ENCODE measurements at regions not wholly inside any gene's neighbourhood (a gene's known extent, or its start where the extent isn't known, plus 50 kb on each side); places are given as distances from the start of the nearest gene placed in this dataset.

- ChIA-PET POLR2A (ENCODE audit: partially characterized antibody) (no interaction called here), CTCF (ENCODE audit: partially characterized antibody) (no interaction called here)
- Histone ChIP-seq H3K36me3 (ENCODE audit: control insufficient read depth in 2 of 4, insufficient read depth in 4 of 4, low read length in 3 of 4) (no peaks in the 10 kb centered on the region), H2BK20ac (ENCODE audit: low read length) (no peak overlapping the region), H3K27ac (ENCODE audit: low read depth, low read length) (no peak overlapping the region), H2BK15ac (ENCODE audit: low read length) (no peak overlapping the region), H2AK5ac (ENCODE audit: low read depth, low read length) (no peak overlapping the region), H3K4me1 (replicated peaks in 1 of 4; ENCODE audit: control insufficient read depth in 3 of 4, insufficient read depth in 4 of 4, low read length in 3 of 4) (peaks cover 0 to 5% (median 2%) of the 10 kb centered on the region in 4 experiments; a peak in 2 of 7 replicates), H2BK120ac (replicated peaks; ENCODE audit: low read depth, low read length) (no peak overlapping the region), H3K79me1 (ENCODE audit: low read depth, low read length) (no peaks in the 10 kb centered on the region), H3K23ac (ENCODE audit: insufficient read length) (no peak overlapping the region), H3K79me2 (ENCODE audit: control insufficient read depth in 1 of 2, insufficient read depth in 2 of 2, low read length in 2 of 2) (no peaks in the 10 kb centered on the region), H2BK12ac (ENCODE audit: low read depth, low read length) (no peak overlapping the region), H3K9ac (replicated peaks in 1 of 4; ENCODE audit: extremely low read depth in 1 of 4, low read depth in 3 of 4, low read length in 3 of 4) (no peak overlapping the region), H3K4ac (replicated peaks; ENCODE audit: insufficient read length, low read depth, low read length) (no peak overlapping the region), H3K14ac (ENCODE audit: insufficient read length) (no peak overlapping the region), H3K56ac (replicated peaks; ENCODE audit: insufficient read length, low read depth, low read length) (no peak overlapping the region), H3K23me2 (ENCODE audit: low read depth, low read length) (no peaks in the 10 kb centered on the region), H3K4me2 (ENCODE audit: insufficient read depth in 1 of 2, low read depth in 2 of 2, low read length in 2 of 2) (no peak overlapping the region), H3K18ac (ENCODE audit: extremely low read depth, low read length) (no peak overlapping the region), H3K27me3 (replicated peaks in 1 of 4; ENCODE audit: control insufficient read depth in 3 of 4, extremely low read depth in 1 of 4, insufficient read depth in 3 of 4, low read length in 3 of 4) (no peaks in the 10 kb centered on the region), H2BK5ac (ENCODE audit: low read depth, low read length) (no peak overlapping the region), H3K9me3 (ENCODE audit: insufficient read depth in 2 of 2, low read depth in 1 of 2, low read length in 1 of 2) (no peaks in the 10 kb centered on the region), H4K20me1 (replicated peaks in 1 of 2; ENCODE audit: control insufficient read depth in 1 of 2, insufficient read depth in 2 of 2, low read length in 2 of 2) (no peaks in the 10 kb centered on the region), H4K91ac (replicated peaks; ENCODE audit: insufficient read length, low read length) (no peak overlapping the region), H3K4me3 (ENCODE audit: extremely low read depth in 1 of 4, insufficient read depth in 2 of 4, low read depth in 3 of 4, low read length in 4 of 4) (no peak overlapping the region), H4K5ac (ENCODE audit: insufficient read length, low read depth, low read length) (no peak overlapping the region), H4K8ac (ENCODE audit: extremely low read depth, insufficient read depth, low read length) (no peak overlapping the region), H2AFZ (ENCODE audit: low read length) (no peak overlapping the region)
- no peak for FAIRE-seq
- DNase-seq (ENCODE audit: low read depth in 1 of 2, low spot score in 2 of 2): no peak
- 85% methylated on average over 6 of the region's 6 CpGs; no CpG with 5 or more reads in 1 of the 2 experiments for WGBS, 2 experiments (ENCODE audit: extremely low coverage in 1 of 2, insufficient coverage in 1 of 2, insufficient read length in 1 of 2, insufficient replicate concordance in 2 of 2, low coverage in 1 of 2, low lambda C conversion rate in 2 of 2, missing lambda C conversion rate in 1 of 2)
- TF ChIP-seq RXRA (IDR thresholded peaks at IDR 0.05; ENCODE audit: insufficient read depth, low read depth, low read length) (no peak), JUN (IDR thresholded peaks at IDR 0.05; ENCODE audit: low read depth, low read length) (no peak), EGR1 (IDR thresholded peaks at IDR 0.05; ENCODE audit: borderline replicate concordance, low read depth, low read length) (no peak), E2F6 (IDR thresholded peaks at IDR 0.05) (no peak), RBBP5 (IDR thresholded peaks at IDR 0.05; ENCODE audit: borderline replicate concordance, low read depth, low read length) (no peak), HDAC2 (IDR thresholded peaks at IDR 0.05; ENCODE audit: borderline replicate concordance in 1 of 2, low read depth in 2 of 2, low read length in 2 of 2) (no peak), SIRT6 (IDR thresholded peaks at IDR 0.05; ENCODE audit: low read length) (no peak), KDM5A (IDR thresholded peaks at IDR 0.05; ENCODE audit: low read length) (no peak), SIN3A (conservative IDR thresholded peaks at IDR 0.05 in 1 of 2, IDR thresholded peaks at IDR 0.05 in 1 of 2; ENCODE audit: low read depth in 1 of 2, low read length in 2 of 2) (no peak), RNF2 (IDR thresholded peaks at IDR 0.05; ENCODE audit: borderline replicate concordance, low read depth, low read length, missing control alignments, poor library complexity, severe bottlenecking) (no peak)
Observed at GRCh38 chr18:56115071-56116015, 523.0 kb downstream of the TXNL1 start.

Data from H1 (cell line).